ENCODE measurements at regions not wholly inside any gene's neighbourhood (a gene's known extent, or its start where the extent isn't known, plus 50 kb on each side); places are given as distances from the start of the nearest gene placed in this dataset.

GRCh38 chr2:12178289-12179080, 432.1 kb downstream of the LPIN1 start:
- H3K4me3 ChIP-seq = no peak overlapping the region
- no peaks in the 10 kb centered on the region for H3K36me3 ChIP-seq
- H3K4me1 ChIP-seq = peaks cover 0 to 14% (median 0%) of the 10 kb centered on the region in 4 donors
- no peak for TF ChIP-seq CTCF (IDR thresholded peaks at IDR 0.05)
- no peak for TF ChIP-seq POLR2A (IDR thresholded peaks at IDR 0.05)
- no peak overlapping the region for H3K27ac ChIP-seq
- no peaks in the 10 kb centered on the region for H3K27me3 ChIP-seq
- no peak for DNase-seq
- no peaks in the 10 kb centered on the region for H3K9me3 ChIP-seq

GRCh38 chr2:12180031-12180430, 433.6 kb downstream of the LPIN1 start:
- Histone ChIP-seq H3K27me3 (no peaks in the 10 kb centered on the region), H3K27ac (no peak overlapping the region), H3K4me3 (no peak overlapping the region), H3K9me3 (no peaks in the 10 kb centered on the region), H3K36me3 (no peaks in the 10 kb centered on the region), H3K4me1 (peaks cover 0 to 14% (median 0%) of the 10 kb centered on the region in 4 donors)
- no peak for DNase-seq
- TF ChIP-seq CTCF (IDR thresholded peaks at IDR 0.05) = no peak
- no peak for TF ChIP-seq POLR2A (IDR thresholded peaks at IDR 0.05)

GRCh38 chr2:12183032-12183645, 436.7 kb downstream of the LPIN1 start:
- Histone ChIP-seq H3K9me3 (no peaks in the 10 kb centered on the region), H3K27ac (no peak overlapping the region), H3K27me3 (no peaks in the 10 kb centered on the region), H3K4me3 (no peak overlapping the region), H3K36me3 (no peaks in the 10 kb centered on the region), H3K4me1 (no peaks in the 10 kb centered on the region)
- DNase-seq = no peak
- TF ChIP-seq CTCF (IDR thresholded peaks at IDR 0.05) = no peak
- no peak for TF ChIP-seq POLR2A (IDR thresholded peaks at IDR 0.05)

GRCh38 chr2:12192762-12193161, 446.3 kb downstream of the LPIN1 start:
- no peak for DNase-seq
- Histone ChIP-seq H3K36me3 (no peaks in the 10 kb centered on the region), H3K4me1 (no peaks in the 10 kb centered on the region), H3K9me3 (no peaks in the 10 kb centered on the region), H3K4me3 (no peak overlapping the region), H3K27me3 (no peaks in the 10 kb centered on the region), H3K27ac (no peak overlapping the region)
- no peak for TF ChIP-seq CTCF (IDR thresholded peaks at IDR 0.05)
- no peak for TF ChIP-seq POLR2A (IDR thresholded peaks at IDR 0.05)

- H3K27me3 ChIP-seq = no peaks in the 10 kb centered on the region
- no peaks in the 10 kb centered on the region for H3K36me3 ChIP-seq
- no peak overlapping the region for H3K27ac ChIP-seq
- no peak overlapping the region for H3K4me3 ChIP-seq
- TF ChIP-seq CTCF (IDR thresholded peaks at IDR 0.05) (no peak), POLR2A (IDR thresholded peaks at IDR 0.05) (no peak)
- no peaks in the 10 kb centered on the region for H3K9me3 ChIP-seq
- no peak for DNase-seq
- no peaks in the 10 kb centered on the region for H3K4me1 ChIP-seq
Measured at GRCh38 chr2:12194968-12195367, 448.5 kb downstream of the LPIN1 start.

All from Peyer's patch (tissue), 4 donors.